Daoy (cell line): ENCODE measurements at regions not wholly inside any gene's neighbourhood (a gene's known extent, or its start where the extent isn't known, plus 50 kb on each side); places are given as distances from the start of the nearest gene placed in this dataset.
"Not testable (repeated sequence)": the region's sequence is repeated elsewhere in the genome, so short reads cannot be mapped to it uniquely, and the experiment has no call there.

ENCODE experiments used
- DNase-seq: peaks from one replicate; pipeline ENCODE4 v3.0.0-alpha.2; 2015; ENCODE audit warnings: low read depth

DNA sequence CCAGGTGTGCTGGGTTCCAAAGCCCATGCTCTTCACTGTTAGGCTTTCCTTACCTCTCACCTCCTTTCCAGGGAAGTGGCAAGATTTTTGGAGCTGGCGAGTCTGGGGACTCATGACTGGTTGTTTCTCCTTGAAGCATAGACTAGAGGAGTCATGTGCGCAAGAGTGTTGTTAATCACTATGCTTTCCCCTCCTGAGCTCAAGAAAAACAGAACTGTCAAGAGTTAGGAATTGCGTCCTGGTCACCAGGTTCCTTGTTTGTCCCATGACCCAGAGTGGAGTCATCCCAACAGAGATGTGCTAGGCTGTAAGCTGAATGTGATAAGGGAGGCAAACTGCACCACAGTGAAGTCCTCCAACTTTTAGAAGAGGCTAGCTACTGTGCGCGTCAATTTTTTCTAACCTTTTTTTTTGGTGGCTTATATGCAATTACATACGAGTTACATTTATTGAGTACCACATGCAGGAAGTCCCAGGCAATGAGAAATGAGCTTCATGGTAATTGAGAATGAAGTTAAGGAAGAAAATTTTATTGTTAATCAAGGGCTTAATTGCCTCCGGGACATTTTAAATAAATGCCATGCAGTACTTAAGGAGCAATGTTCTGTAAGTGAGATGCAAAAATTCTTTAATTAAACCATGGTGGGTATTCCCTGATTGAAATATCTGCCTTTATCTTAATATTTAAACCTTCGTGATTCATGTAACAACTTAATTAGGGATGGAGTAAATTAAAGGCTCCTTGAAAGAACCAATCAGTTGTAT is 233.9 kb downstream of the ZIC5 start:
- no peak for DNase-seq

DNA sequence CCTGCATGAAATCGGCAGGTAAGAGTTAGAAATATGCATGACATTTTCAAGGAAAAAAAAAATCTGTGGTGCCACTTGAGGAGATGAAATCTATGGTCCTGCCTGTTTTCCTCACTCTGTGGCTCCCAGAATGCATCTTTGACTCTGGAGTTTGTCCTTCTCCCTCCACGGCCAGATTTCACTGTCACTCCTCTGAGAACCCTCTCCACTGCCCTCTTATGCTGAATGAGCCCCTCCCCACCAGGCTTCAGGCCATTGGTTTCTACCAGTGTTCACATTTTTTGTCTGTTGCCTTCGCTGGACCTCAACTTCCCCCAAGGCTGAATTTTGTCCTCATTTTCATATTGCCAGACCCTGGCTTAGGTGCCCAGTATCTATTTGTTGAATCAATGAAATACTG is 235.0 kb downstream of the ZIC5 start:
- no peak for DNase-seq

DNA sequence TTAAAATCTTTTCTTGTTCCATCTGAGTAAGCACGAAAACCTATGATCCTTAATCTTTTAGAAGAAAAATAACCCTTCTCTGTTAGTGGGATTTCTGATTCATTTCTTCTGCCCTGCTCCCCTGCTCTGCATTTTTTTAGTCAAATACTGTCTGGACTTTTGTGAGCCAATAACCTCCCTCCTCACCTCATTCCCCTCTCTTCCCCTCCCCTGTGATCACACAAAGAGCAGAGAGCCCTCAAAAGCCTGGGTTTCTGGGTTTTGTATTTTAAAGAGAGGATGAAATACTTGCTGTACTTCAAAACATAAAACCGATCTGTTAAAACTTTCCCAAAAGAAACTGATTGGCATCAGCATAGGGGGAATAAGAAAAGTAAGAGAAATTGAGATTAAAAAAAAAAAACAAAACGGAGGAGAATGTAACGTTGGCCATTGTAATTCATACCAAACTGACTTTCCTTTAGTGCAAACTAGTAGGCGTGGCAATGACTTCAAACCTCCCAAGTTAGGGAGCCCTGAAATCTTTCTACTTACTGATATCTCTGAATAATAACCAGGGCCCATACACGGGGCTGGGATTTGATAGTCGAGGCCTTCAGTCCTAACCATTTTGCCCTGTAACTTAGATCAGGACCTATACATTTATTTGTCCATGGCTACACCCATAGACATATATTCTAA is 232.9 kb downstream of the TM9SF2 start:
- no peak for DNase-seq

DNA sequence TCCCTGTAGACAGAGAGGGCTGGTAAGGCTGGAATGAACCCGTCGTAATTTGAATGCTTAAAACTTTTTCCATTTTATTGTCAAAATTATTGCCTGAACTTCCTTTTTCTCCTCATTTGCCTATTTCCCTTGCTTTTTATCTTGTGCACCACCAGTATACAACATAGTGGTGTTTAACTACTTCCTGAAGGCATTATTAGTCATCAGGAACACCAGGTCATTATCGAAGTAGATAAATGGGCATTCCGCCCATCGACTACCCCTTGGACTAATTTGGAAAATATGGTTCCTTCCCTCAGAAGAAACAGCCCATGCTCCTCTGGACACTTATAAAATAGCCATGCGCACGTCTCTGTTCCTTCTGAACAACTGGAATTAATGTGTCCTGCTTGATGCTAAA is 232.1 kb downstream of the TM9SF2 start:
- no peak for DNase-seq

DNA sequence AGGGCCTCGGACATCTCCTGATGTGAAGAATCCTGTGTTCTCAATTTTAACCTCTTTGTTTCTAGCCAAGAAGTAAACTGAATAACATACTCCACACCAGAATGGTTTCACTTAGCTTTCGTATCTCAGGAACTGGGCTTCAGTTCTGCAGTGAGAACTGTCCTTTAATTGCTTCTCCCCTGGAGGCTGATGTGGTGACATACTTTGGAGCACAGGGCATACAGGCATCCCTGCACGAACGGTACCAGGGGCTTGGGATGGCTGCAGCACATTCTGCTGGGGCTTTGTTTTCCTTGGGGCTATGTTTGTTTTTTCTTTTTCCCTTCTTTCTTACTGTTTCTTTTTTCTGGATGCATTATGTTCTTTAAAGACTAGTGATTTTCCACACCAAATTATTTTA is 230.5 kb downstream of the TM9SF2 start:
- no peak for DNase-seq

DNA sequence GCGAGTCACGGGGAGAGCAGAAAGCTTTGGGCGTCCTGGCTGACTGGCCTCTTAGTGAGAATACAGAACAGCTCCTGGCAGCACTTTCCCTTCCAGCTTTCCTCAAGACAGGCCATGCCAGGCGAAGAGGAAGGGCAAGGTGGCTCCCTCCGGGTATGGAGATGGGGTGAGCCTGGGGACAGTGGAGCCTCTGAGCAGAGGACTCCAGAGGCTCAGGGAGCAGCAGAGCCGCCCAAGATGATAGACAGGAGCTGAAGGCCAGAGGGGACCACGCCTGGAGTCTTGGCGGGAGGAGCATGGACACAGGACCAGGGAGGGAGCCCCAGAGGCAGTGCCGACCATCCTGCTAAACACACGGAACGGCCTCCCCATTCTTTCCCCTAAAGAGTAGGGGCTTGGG is 229.1 kb downstream of the TM9SF2 start:
- DNase-seq: no peak

DNA sequence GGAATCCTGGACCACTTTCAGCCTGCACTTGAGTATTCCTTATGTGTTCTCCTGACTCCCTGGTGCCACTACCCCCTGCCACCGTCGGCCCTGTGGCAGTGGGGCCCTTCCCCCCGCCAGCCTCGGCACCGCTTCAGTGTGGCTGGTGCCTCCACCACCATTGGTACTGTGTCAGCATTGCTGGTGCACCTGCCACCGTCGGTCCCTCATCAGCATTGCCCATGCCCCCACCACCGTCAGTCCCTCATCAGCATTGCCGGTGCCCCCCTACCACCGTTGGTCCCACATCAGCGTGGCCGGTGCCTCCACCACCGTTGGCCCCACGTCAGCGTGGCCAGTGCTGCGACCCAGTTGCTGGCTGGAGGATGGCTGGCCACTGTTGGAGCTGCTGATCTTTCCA is 228.5 kb downstream of the TM9SF2 start:
- no peak for DNase-seq

DNA sequence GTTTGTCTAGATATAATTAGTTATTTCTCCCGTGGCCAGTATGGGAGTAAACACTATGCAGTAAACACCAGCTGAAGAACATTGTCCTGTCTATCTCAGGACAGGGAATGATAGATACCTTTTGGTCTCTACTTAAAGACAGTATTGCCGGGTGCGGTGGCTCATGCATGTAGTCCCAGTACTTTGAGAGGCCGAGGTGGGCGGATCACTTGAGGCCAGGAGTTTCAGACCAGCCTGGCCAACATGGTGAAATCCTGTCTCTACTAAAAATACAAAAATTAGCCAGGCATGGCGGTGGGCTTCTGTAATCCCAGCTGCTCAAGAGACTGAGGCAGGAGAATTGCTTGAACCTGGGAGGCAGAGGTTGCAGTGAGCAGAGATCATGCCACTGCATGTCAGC is 226.4 kb downstream of the TM9SF2 start:
- not testable (repeated sequence) for DNase-seq

DNA sequence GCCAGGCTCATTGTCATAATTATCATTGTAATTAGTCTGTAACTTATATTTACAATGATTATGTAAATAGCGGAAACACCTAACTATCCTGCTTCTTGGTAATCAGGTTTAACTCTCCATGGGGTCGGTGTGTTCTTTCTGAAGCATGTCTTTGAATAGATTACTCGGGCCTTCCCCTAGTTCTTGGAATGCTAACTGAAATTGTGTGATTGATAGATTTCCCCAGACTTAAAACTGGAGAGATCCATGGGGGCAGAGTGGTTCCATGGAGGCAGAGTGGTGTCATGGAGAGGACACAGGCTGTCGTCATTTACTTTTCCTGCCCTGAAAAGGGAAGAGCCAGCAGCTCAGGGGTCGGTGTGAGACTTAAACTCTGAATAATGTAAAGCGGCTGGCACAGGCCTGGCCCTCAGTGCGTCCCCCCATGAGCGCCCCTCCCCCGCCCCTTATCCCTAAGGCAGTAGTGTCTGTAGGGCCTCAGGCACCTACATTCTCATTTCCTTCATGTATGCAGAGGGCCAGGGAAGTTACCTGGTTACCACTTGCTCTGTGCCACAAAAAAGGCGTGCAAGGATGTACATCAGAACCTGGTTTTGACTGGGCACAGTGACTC is 225.1 kb downstream of the TM9SF2 start:
- DNase-seq: no peak

DNA sequence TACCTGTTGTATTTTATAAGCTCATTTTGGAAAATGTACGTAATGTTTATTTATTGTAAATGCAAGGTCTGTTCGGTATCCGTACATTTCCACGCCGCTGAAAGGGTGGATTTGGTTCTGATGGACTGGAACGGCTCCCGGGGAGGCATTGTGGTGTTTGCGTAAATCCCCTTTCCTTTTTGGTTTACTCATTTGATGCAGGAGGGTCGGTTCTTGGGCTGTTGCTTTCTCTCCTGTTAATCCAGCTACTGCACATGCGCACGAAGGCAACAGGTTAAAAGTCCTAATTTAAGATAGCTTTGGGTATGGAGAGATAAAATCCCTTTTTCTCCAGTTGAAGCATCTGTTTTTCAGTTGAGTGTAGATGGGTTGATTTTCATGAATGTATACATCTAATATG is 224.4 kb downstream of the TM9SF2 start:
- DNase-seq: no peak

DNA sequence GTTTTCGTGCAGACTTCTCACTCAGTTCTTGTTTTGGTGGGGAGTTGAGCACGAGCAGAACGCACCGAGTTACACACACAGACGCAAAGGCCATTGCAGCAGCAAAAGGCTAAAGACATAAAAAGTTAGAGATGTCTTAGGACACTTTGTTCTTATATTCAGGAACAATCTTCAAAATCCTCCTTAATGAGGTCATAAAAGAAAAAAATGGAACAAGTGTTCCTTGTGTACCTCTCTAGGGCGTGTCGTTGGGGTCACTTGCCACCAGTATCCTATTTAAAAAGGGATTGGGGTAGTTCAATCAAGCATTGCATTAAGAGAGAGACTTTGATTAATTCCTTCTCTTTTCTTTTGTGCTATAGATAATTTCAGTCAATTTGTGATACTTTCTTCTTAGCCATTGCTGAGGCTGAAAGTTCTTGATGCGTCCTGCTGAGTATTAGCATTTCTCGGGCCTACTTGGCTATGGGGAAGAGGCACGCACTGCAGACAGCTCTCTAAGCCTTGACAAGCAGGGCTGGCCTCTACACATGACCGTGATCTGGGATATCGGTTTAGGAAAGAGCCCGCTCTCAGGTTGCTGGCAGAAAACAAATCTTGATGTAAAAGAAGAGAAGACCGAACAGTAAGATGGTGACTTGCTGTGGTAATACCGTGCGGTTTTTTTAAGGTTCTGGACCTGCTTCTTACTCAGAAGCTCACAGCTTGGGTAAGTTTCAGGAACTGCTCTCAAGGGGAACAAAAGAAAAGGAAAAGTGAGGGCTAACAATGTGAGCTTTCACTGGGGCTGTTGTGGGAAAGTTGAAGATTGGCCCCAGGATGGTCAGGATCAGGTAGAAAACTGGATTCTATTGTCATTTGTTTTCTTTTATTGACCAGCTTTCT is 223.6 kb downstream of the TM9SF2 start:
- DNase-seq: no peak

DNA sequence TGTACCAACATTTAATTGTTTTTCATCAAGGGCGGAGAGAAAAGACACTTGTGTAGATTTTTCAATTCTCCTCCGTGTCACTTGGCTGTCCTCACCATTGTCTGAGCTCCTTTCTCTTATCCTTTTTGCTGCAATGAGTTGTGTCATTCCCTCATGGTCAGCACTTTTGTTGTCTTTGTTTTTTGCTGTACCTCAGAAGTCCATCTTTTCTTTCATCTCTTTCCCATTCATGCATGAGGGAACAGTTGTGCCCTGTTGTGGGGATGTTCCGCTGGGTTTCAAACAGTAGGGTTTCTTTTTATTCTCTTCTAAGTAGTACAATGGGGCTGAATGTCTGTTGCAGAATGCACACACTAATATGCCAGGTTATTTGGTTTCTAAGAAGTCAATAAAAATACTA is 222.6 kb downstream of the TM9SF2 start:
- DNase-seq: no peak

DNA sequence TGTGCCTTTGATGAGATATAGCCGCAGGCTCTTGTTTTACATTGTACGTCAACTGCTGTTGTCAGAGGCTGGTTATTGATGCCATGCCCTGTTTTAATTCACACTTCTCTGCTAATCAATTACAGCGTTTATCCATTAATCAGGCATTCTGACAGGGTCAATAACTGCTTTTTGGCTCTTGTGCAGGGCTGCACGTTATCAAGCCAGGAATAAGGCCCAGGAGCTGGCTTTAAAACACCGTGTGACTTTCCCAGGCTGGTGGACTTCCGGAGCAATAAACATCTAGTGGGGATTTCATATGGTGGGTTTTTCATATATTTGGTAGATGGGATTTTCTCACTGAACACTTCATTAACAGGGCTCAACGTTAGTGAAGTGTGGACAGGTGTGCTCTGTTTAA is 221.7 kb downstream of the TM9SF2 start:
- no peak for DNase-seq

DNA sequence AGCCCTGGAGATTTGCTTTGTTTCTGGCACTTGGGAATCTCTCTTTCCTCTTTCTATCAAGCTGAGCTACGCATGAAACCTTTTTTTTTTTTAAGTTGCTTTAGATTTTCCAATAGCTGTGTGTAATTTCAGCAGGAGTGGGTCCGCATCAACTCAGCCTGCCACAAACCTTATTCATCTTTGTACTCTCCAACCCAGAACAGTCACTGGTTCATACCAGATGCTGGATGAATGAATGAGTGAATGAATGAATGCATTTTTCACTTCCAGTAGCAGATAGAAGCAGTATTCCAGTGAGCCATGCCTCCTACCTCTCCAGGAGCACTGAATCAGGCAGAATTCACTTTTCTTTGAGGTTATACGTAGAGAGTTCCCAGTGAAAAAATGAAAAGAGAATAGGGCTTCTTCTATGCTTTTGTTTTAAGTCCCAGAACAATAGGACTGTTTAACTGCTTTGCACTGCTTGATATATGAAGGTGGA is 221.1 kb downstream of the TM9SF2 start:
- no peak for DNase-seq

DNA sequence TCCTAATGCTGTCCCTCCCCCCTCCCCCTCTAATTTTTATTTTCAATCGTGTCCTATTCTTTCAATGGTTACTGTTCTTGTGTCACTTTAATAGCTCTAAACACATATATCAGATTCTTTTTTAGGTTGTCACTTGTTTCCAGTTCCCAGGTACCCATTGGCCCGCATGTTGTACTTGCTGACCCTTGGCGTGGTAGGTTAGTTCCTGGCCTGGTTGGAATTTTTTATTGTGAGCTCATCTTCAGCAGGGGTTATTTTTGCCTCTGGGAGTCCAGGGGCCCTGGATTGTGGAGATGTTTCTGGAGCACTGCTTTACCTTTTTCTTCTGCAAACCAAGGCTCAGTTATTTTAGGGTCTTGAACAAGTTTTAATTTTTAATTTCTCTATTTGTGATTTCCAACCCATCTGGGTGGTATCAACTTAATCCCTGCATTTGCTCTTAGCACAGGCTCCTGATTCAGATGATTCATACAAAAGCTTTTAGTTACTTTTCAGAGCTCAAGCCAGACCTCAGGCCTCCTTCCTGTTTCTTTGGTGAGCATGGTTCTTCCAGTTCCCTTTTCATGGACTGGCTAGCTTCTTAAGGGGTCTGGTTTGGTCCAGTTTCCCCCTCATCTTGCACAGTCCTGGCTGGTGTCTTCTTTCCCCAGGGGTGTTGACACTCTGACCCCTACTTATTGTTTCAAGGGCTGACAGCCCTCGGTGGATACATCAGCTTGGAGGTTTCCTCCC is 220.5 kb downstream of the TM9SF2 start:
- no peak for DNase-seq

DNA sequence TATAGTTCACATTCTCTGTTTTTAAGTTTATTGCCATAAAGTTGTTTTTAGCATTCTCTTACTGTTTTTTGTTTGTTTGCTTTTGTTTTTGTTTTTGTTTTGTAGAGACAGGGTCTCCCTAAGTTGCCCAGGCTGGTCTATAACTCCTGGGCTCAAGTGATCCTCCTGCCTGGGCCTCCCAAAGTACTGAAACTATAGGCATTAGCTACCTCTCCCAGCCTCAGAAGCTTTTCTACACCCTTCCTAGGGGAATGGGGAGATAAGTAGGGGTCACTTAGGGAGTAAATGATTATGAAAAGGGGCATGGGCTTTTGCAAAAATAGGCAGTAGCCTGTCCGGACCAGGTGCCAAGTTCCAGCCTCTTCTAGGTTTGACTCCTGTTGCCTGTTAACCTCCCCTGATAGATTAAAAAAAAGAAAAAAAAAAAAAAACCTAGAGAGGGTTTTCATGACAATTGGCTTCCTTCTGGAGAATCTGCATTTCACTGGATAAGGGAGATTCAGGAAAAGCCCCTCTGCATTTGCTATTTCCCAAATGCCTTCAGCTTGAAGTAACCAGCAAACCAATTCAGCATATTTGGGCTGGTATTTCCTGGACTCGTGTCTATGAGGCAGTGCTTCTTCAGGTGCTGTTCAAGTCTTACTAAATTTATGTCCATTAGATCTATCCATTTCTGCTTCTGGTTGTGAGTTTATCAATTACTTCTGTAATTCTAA is 216.8 kb downstream of the TM9SF2 start:
- no peak for DNase-seq

DNA sequence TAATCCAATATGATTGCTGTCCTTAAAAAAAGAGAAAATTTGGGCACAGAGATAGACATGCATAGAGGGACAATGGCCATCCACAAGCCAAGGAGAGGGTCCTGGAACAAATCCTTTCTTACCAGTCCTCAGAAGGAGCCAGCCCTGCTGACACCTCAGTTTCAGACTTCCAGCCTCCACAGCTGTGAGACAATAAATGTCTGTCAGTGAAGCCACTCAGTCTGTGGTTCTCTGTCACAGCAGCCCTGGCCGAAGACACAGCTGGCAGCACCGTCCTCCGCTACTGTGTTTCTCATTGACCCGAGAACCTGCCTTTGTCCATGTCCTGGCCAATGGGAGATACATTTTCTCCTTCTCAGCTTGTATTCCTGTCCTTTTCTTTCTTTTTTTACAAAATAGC is 207.9 kb downstream of the TM9SF2 start:
- no peak for DNase-seq

DNA sequence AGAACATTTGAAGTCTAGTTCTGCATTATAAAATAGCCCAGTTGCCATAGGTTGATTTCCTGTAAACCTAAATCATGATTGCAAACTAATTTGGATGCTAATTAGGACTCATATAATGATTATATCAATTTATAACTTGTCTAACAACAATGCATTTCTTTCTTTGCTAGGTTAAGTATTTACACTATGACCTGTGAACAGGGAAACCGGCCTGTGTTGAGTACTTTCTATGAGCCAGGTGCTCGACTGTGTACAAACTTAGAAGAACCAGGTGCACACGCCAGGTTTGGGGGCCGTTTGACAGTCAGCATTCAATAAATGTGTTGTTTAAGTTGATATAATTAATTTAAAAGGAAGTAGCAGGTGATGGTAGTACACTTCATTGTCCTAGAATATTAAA is 203.1 kb downstream of the TM9SF2 start:
- DNase-seq: no peak

DNA sequence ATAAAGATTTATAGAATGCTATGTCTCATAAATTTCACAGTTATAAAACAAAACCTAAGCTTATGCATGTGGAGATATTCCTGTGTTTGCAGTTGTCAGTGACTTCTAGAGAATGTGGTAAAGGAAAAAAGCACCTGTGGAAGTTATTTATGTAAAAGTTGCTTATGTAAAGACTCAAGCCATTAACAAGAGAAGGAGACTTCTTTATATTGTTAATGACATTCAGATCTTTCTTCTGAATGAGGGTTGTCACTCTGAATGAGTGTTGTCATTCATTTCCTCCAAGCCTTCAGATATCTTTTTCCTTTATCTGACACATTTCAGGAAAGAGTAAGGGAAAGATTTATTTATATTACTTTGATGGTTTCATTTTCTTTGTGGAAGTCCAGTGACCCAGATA is 202.6 kb downstream of the TM9SF2 start:
- DNase-seq: no peak

DNA sequence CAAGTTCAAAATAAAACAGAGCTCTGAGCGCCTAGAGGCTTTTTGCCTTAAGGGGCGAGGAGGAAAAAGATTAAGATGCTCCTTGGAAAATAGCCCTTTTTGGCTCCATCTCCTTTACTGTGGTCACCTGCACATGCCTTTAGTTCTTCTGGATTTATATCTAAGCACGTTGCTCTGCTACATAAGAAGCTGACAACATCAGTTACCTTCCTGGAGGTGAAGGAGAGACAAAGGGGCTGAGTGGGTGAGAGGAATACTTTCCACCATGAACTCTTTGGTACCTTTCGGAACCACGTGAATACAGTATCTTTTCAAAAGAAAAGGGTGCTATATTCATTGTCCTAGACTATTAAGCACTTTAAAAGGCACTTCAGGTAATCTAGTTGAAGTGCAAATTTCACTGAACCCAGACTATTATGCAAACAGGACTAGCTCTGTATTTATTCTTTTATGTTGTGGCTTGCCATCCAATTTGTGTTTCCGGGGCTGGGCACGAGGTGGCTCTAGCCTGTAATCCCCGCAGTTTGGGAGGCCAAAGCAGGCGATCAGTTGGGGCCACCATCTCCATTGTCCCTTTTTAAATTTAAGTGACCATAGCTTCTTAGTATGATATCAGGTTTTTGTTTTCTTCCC is 201.5 kb downstream of the TM9SF2 start:
- DNase-seq: no peak
